22Rv1 (cell line): ENCODE measurements at regions not wholly inside any gene's neighbourhood (a gene's known extent, or its start where the extent isn't known, plus 50 kb on each side); places are given as distances from the start of the nearest gene placed in this dataset.

ENCODE experiments used
- CTCF ChIP-seq: fragments of 450-650 bp; IDR thresholded peaks from 2 replicates; pipeline ENCODE4 v1.5.1; 2017; ENCODE audit warnings: mild to moderate bottlenecking
- ZFX ChIP-seq: fragments of 450-650 bp; IDR thresholded peaks from 2 replicates; pipeline ENCODE4 v1.6.1; 2017; ENCODE audit warnings: antibody characterized with exemption, borderline replicate concordance

- TF ChIP-seq CTCF: no peak
- no peak for TF ChIP-seq ZFX
Observed at GRCh38 chr7:89456556-89456955, 661.0 kb upstream of the TEX47 start.
